ENCODE measurements at regions not wholly inside any gene's neighbourhood (a gene's known extent, or its start where the extent isn't known, plus 50 kb on each side); places are given as distances from the start of the nearest gene placed in this dataset.

DNA sequence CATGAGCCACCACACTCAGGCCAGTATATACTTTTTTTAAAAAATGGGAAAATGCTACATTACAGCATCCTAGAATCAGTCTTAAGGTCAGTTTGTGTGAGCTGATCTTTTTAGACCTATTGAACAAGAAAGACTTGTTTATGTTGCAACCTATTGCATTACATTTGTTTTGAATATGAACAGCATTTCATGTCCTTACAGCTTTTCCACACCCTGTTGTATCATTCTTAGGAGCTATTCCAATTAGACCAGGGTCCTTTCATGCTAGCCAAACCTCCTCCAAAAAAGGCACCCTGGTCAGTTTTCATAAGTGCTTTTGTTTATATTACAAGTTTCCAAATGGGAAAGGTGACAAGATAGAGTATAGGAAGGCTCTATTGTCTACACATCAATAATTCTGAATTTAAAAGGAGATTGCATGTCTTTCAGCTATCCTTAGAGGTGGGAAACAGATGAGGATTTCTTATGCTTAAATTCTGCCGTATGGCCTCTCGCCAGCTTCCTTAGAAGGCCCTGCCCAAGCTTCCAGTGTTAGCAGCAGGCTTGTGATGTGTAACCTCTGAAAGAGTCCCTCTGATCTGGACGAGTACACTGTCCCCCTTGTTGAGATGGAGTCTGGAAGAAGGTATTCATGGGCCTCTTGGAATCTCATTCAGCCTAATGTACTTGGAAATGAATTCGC is 171.9 kb downstream of the OTUD1 start:
- TF ChIP-seq, protein P1, sequence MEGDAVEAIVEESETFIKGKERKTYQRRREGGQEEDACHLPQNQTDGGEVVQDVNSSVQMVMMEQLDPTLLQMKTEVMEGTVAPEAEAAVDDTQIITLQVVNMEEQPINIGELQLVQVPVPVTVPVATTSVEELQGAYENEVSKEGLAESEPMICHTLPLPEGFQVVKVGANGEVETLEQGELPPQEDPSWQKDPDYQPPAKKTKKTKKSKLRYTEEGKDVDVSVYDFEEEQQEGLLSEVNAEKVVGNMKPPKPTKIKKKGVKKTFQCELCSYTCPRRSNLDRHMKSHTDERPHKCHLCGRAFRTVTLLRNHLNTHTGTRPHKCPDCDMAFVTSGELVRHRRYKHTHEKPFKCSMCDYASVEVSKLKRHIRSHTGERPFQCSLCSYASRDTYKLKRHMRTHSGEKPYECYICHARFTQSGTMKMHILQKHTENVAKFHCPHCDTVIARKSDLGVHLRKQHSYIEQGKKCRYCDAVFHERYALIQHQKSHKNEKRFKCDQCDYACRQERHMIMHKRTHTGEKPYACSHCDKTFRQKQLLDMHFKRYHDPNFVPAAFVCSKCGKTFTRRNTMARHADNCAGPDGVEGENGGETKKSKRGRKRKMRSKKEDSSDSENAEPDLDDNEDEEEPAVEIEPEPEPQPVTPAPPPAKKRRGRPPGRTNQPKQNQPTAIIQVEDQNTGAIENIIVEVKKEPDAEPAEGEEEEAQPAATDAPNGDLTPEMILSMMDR (IDR thresholded peaks at IDR 0.05) = no peak
- Mint-ChIP-seq H3K36me3 (no peaks in the 10 kb centered on the region), H3K27ac (no peak overlapping the region), H3K27me3 (ENCODE audit: low read depth in 2 of 2) (no peaks in the 10 kb centered on the region), H3K4me1 (no peaks in the 10 kb centered on the region), H3K9me3 (no peaks in the 10 kb centered on the region), H3K4me3 (no peak overlapping the region)
- WGBS (ENCODE audit: insufficient coverage) = 82% methylated on average over 4 of the region's 4 CpGs
- H3K9me3 ChIP-seq (ENCODE audit: control insufficient read depth, insufficient read depth, low read length) = no peaks in the 10 kb centered on the region
- ATAC-seq = no peak
- no peaks in the 10 kb centered on the region for H3K4me1 ChIP-seq (ENCODE audit: control insufficient read depth, insufficient read depth, low read length)
- no peak overlapping the region for H3K27ac ChIP-seq (ENCODE audit: low read length)
- no peaks in the 10 kb centered on the region for H3K27me3 ChIP-seq (ENCODE audit: control insufficient read depth, insufficient read depth, low read length)
- no peak overlapping the region for H3K4me3 ChIP-seq (ENCODE audit: low read length)
- no peak for DNase-seq
- intact Hi-C loops (cut with micrococcal nuclease) = no loop called here
- H3K36me3 ChIP-seq (ENCODE audit: control insufficient read depth, insufficient read depth, low read length) = no peaks in the 10 kb centered on the region

DNA sequence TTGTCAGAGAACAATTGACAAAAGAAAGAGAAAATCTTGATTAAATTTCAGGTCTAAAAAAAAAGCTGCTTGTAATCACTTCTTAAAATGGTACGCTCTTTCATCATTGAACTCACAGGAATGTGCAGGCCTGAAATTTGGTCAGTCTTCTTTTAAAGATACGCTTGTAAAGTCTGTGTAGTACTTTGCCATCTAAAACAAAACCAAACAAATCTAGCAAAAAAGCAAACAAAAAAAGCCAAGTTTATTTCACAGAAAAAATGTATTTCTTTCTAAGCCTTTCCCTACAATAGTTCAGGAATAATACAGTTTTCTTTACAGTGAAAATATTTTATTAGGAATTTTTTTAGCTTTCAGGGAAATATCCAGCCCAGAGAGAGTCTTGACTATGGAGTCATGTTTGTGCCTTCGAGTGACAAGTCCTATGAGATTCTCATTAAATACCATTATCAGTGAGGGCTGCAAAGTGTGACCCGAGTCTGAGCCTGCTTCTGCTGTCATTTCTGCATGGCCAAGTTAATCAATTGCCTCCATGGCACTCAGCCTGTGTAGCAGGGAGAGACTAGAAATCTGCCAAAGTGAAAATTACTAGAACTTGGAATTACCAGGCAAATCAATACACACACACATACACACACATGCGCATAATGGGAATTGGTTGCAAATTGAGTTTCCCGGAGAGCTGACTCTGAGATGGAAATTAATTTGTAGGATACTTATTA is 172.6 kb downstream of the OTUD1 start:
- no peaks in the 10 kb centered on the region for H3K27me3 Mint-ChIP-seq (ENCODE audit: low read depth in 2 of 2)
- no peaks in the 10 kb centered on the region for H3K9me3 Mint-ChIP-seq
- Histone ChIP-seq H3K36me3 (ENCODE audit: control insufficient read depth, insufficient read depth, low read length) (no peaks in the 10 kb centered on the region), H3K27me3 (ENCODE audit: control insufficient read depth, insufficient read depth, low read length) (no peaks in the 10 kb centered on the region), H3K4me3 (ENCODE audit: low read length) (no peak overlapping the region), H3K27ac (ENCODE audit: low read length) (no peak overlapping the region), H3K9me3 (ENCODE audit: control insufficient read depth, insufficient read depth, low read length) (no peaks in the 10 kb centered on the region), H3K4me1 (ENCODE audit: control insufficient read depth, insufficient read depth, low read length) (no peaks in the 10 kb centered on the region)
- H3K36me3 Mint-ChIP-seq = no peaks in the 10 kb centered on the region
- H3K27ac Mint-ChIP-seq = no peak overlapping the region
- H3K4me3 Mint-ChIP-seq = no peak overlapping the region
- no peak for DNase-seq
- TF ChIP-seq, protein P1 (IDR thresholded peaks at IDR 0.05) = no peak
- no peaks in the 10 kb centered on the region for H3K4me1 Mint-ChIP-seq
- no peak for ATAC-seq
- WGBS (ENCODE audit: insufficient coverage) = 82% methylated on average over 6 of the region's 6 CpGs
- intact Hi-C loops (cut with micrococcal nuclease) = no loop called here

DNA sequence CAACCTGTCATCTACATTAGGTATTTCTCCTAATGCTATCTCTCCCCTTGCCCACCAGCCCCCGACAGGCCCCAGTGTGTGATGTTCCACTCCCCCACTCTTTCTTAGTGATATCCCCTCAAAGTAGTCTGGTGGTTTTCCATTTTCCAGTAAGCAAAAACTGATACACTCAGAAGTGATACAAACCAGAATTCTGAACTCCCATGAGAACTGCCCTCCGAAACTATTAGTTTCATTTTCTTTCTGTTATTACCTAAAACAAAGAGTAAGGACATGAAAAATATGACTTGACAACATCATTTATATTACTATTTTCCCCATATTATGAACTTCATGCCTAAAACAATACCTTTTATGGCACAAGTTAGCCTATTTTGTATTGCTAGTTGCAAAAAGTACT is 175.0 kb downstream of the OTUD1 start:
- no peaks in the 10 kb centered on the region for H3K36me3 ChIP-seq (ENCODE audit: control insufficient read depth, insufficient read depth, low read length)
- H3K36me3 Mint-ChIP-seq = no peaks in the 10 kb centered on the region
- intact Hi-C loops (cut with micrococcal nuclease) = no loop called here
- H3K27me3 Mint-ChIP-seq (ENCODE audit: low read depth in 2 of 2) = no peaks in the 10 kb centered on the region
- H3K9me3 ChIP-seq (ENCODE audit: control insufficient read depth, insufficient read depth, low read length) = no peaks in the 10 kb centered on the region
- H3K27ac Mint-ChIP-seq = no peak overlapping the region
- no peaks in the 10 kb centered on the region for H3K4me1 ChIP-seq (ENCODE audit: control insufficient read depth, insufficient read depth, low read length)
- H3K4me3 Mint-ChIP-seq = no peak overlapping the region
- WGBS (ENCODE audit: insufficient coverage) = 84% methylated on average over 1 of the region's 2 CpGs
- no peak for ATAC-seq
- H3K4me3 ChIP-seq (ENCODE audit: low read length) = no peak overlapping the region
- H3K4me1 Mint-ChIP-seq = no peaks in the 10 kb centered on the region
- no peaks in the 10 kb centered on the region for H3K27me3 ChIP-seq (ENCODE audit: control insufficient read depth, insufficient read depth, low read length)
- no peak overlapping the region for H3K27ac ChIP-seq (ENCODE audit: low read length)
- no peak for DNase-seq
- H3K9me3 Mint-ChIP-seq = no peaks in the 10 kb centered on the region
- TF ChIP-seq, protein P1 (IDR thresholded peaks at IDR 0.05) = no peak

Measured in natural killer cell (primary cell).